Spleen (tissue), 11 donors: ENCODE measurements at regions not wholly inside any gene's neighbourhood (a gene's known extent, or its start where the extent isn't known, plus 50 kb on each side); places are given as distances from the start of the nearest gene placed in this dataset.

Experiments
- DNase-seq: peaks from one replicate; pipeline ENCODE4 v3.0.0-alpha.2; 2020
- H3K27ac ChIP-seq, 8 donors: fragments of 200-600 bp; sonication (generic) in 7 of 8; 1 replicate in 4 of 8; 2 replicates in 4 of 8; pipeline versions ENCODE4 v1.5.0 to v1.8.0; 2016 to 2021; ENCODE audit warnings: inconsistent platforms in 4 of 8, mild to moderate bottlenecking in 4 of 8, moderate library complexity in 1 of 8
- H3K27me3 ChIP-seq, 7 donors: fragments of 200-600 bp; sonication (generic) in 6 of 7; replicated peaks in 1 of 7; 1 replicate in 4 of 7; 2 replicates in 3 of 7; pipeline versions ENCODE4 v1.5.0 to v1.8.0; 2016 to 2021; ENCODE audit warnings: inconsistent platforms in 3 of 7, mild to moderate bottlenecking in 1 of 7
- H3K36me3 ChIP-seq, 6 donors: fragments of 200-600 bp; sonication (generic) in 5 of 6; 1 replicate in 4 of 6; 2 replicates in 2 of 6; pipeline versions ENCODE4 v1.5.0 to v1.8.0; 2016 to 2021; ENCODE audit warnings: inconsistent platforms in 2 of 6
- H3K4me1 ChIP-seq, 6 donors: fragments of 200-600 bp; sonication (generic) in 5 of 6; 1 replicate in 3 of 6; 2 replicates in 3 of 6; pipeline versions ENCODE4 v1.5.0 to v1.8.0; 2016 to 2021; ENCODE audit warnings: inconsistent platforms in 3 of 6
- H3K4me3 ChIP-seq, 8 donors: fragments of 200-600 bp; sonication (generic) in 7 of 8; 1 replicate in 4 of 8; 2 replicates in 4 of 8; pipeline versions ENCODE4 v1.5.0 to v1.8.0; 2016 to 2021; ENCODE audit warnings: inconsistent platforms in 4 of 8, mild to moderate bottlenecking in 4 of 8, moderate library complexity in 2 of 8
- H3K9me3 ChIP-seq, 8 donors: fragments of 200-600 bp; sonication (generic) in 7 of 8; 1 replicate in 4 of 8; 2 replicates in 4 of 8; pipeline versions ENCODE4 v1.5.0 to v1.8.0; 2016 to 2021; ENCODE audit warnings: inconsistent platforms in 4 of 8
- POLR2A ChIP-seq, 3 donors: fragments of 450-650 bp; IDR thresholded peaks; one replicate each; pipeline ENCODE4 v1.5.1; 2017; ENCODE audit warnings: antibody characterized with exemption in 3 of 3, mild to moderate bottlenecking in 1 of 3
- POLR2AphosphoS5 ChIP-seq, 3 donors: sonication (generic); formaldehyde crosslinking; IDR thresholded peaks; one replicate each; pipeline ENCODE4 v1.5.1; 2017; ENCODE audit warnings: antibody characterized with exemption in 3 of 3
- WGBS, 5 donors: extraction: QIAGEN DNeasy Blood & Tissue Kit in 3 of 5; methylation state at CpG; one replicate each; pipeline versions ENCODE4 v1.1.5 to v1.1.7; 2013 to 2018; 5-methylcytosine and 5-hydroxymethylcytosine counted together
- intact Hi-C: fragments of 100-400 bp; cut with DNase I; formaldehyde crosslinking; loops from one replicate; pipeline ENCODE4 v1.15.0; 2023; ENCODE audit warnings: low total_unique reads
- TF ChIP-seq, protein P1 (sequence below), 11 experiments: fragments of 200-600 bp in 7 of 11; fragments of 450-650 bp in 4 of 11; sonication (generic) in 4 of 11; IDR thresholded peaks in 8 of 11; conservative IDR thresholded peaks in 3 of 11; 1 replicate in 7 of 11; 2 replicates in 4 of 11; pipeline versions ENCODE4 v1.4.0 to v1.8.0; 2016 to 2021; ENCODE audit warnings: antibody characterized with exemption in 11 of 11, inconsistent platforms in 4 of 11, mild to moderate bottlenecking in 1 of 11
- donor health status: healthy with polysubstance abuse.
- donor health status: DM: no; HTN: no; CAD: no; lungs with moderate emphysema.
- donor health status: DM: no; HTN: no; CAD: no.
- donor health status: Bipolar disorder and iron deficiency.
- donor health status: healthy.
- donor health status: DM: no; HTN: no; CAD: no.
- donor health status: DM: yes; HTN: yes; CAD: no.

DNA sequence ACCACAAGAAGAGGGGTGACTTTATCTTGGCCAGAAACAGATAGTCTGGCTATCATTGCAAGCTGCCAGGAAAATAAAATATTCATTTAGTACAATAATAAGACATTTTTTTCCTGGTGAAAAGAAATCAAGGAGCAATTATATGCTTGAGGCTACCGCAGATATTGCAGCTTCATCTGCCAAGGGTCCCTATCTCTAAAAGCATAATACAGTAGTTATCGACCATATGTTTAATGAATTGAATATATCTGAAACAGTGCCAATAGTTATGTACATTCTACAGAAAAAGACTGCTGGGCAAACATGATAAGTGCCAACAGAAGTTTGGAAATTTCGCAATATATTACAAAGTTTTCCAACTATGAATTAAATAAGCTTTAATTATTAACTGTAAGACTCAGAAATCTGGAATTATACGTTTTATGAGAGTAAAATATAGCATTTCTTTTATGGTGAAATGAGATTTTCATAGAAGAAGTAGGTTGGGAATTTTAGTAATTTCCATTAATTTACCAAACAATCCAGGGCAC, 561.1 kb upstream of the ZP4 start:
- TF ChIP-seq POLR2A (IDR thresholded peaks at IDR 0.05) (no peak), POLR2AphosphoS5 (IDR thresholded peaks at IDR 0.05) (no peak)
- TF ChIP-seq, protein P1, sequence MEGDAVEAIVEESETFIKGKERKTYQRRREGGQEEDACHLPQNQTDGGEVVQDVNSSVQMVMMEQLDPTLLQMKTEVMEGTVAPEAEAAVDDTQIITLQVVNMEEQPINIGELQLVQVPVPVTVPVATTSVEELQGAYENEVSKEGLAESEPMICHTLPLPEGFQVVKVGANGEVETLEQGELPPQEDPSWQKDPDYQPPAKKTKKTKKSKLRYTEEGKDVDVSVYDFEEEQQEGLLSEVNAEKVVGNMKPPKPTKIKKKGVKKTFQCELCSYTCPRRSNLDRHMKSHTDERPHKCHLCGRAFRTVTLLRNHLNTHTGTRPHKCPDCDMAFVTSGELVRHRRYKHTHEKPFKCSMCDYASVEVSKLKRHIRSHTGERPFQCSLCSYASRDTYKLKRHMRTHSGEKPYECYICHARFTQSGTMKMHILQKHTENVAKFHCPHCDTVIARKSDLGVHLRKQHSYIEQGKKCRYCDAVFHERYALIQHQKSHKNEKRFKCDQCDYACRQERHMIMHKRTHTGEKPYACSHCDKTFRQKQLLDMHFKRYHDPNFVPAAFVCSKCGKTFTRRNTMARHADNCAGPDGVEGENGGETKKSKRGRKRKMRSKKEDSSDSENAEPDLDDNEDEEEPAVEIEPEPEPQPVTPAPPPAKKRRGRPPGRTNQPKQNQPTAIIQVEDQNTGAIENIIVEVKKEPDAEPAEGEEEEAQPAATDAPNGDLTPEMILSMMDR (IDR thresholded peaks at IDR 0.05 in 8 of 11, conservative IDR thresholded peaks at IDR 0.05 in 3 of 11): no peak

DNA sequence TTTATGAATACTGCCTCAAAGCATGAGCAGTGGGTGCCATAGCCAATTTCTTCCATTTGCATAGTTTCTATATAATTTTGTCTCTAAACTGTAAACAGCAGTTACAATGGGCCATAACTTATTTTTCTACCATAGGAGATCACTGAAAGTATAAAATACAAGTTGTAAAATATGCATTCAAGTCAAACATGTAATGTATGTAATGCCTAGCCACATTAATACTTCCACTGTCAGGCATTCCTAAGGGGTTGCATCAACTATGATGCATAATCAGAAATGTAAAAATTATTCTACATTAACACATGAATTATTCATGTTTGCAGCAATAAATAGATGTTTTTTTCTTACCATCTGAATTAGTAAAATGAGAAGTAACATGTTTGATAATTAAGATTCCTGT, 560.3 kb upstream of the ZP4 start:
- no peaks in the 10 kb centered on the region for H3K27me3 ChIP-seq
- no peaks in the 10 kb centered on the region for H3K36me3 ChIP-seq
- intact Hi-C loops: no loop called here
- no peak overlapping the region for H3K4me3 ChIP-seq
- no peak for TF ChIP-seq POLR2AphosphoS5 (IDR thresholded peaks at IDR 0.05)
- TF ChIP-seq POLR2A (IDR thresholded peaks at IDR 0.05): no peak
- TF ChIP-seq, protein P1 (IDR thresholded peaks at IDR 0.05 in 8 of 11, conservative IDR thresholded peaks at IDR 0.05 in 3 of 11): no peak
- DNase-seq: no peak
- peaks cover 0 to 3% (median 0%) of the 10 kb centered on the region in 8 donors for H3K9me3 ChIP-seq
- no peaks in the 10 kb centered on the region for H3K4me1 ChIP-seq
- no peak overlapping the region for H3K27ac ChIP-seq

More for the DNA sequence above, 561.1 kb upstream of the ZP4 start:
- H3K36me3 ChIP-seq: no peaks in the 10 kb centered on the region
- no peak for DNase-seq
- H3K4me1 ChIP-seq: no peaks in the 10 kb centered on the region
- H3K27me3 ChIP-seq: no peaks in the 10 kb centered on the region
- intact Hi-C loops: no loop called here
- H3K27ac ChIP-seq: no peak overlapping the region
- WGBS, 5 donors: 74 to 86% (median 78%) methylated on average over 4 of the region's 4 CpGs
- H3K9me3 ChIP-seq: peaks cover 0 to 3% (median 0%) of the 10 kb centered on the region in 8 donors
- H3K4me3 ChIP-seq: no peak overlapping the region

DNA sequence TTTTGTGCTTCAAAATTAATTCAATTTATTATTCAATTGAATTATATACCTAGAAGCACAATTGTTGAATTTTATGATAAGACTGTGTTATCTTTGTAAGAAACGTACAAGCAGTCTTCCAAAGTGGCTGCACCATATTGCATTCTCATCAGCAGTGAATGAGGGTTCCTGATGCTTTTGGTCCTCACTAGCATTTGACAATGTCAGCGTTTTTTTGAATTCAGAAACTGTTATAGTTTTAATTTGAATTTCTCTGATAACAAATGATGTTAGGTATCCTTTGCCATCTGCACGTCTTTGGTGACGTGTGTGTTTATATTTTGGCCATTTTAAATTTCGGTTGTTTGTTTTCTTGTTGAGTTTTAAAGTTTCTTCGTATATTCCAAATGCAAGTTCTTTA, 553.0 kb upstream of the ZP4 start:
- H3K27ac ChIP-seq: no peak overlapping the region
- WGBS, 5 donors: 70 to 92% (median 82%) methylated on average over 6 of the region's 6 CpGs
- TF ChIP-seq POLR2AphosphoS5 (IDR thresholded peaks at IDR 0.05): no peak
- no peak for TF ChIP-seq POLR2A (IDR thresholded peaks at IDR 0.05)
- TF ChIP-seq, protein P1 (IDR thresholded peaks at IDR 0.05 in 8 of 11, conservative IDR thresholded peaks at IDR 0.05 in 3 of 11): no peak
- intact Hi-C loops: no loop called here
- peaks cover 0 to 16% (median 9%) of the 10 kb centered on the region in 8 donors for H3K9me3 ChIP-seq
- H3K4me3 ChIP-seq: no peak overlapping the region
- no peaks in the 10 kb centered on the region for H3K27me3 ChIP-seq
- H3K36me3 ChIP-seq: no peaks in the 10 kb centered on the region
- no peak for DNase-seq
- H3K4me1 ChIP-seq: no peaks in the 10 kb centered on the region

DNA sequence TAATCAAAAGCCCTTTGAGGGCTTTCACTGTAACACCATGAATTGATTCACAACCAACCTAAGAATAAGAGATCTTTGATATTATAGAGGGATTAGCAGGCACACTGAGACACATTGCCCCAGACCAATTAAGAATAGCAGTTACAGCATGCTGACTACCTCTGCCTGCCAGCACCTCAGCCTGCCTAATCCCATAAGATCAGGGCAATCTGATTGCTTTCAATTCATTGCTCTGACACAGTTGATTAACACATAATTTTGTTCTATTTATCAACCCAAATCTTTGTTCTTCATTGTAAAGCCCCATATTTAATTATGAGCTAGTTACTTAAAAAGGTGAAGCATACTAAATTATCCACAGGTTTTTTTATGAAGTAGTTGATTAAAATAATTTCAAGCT, 548.8 kb upstream of the ZP4 start:
- Histone ChIP-seq H3K36me3 (no peaks in the 10 kb centered on the region), H3K9me3 (peaks cover 0 to 11% (median 3%) of the 10 kb centered on the region in 8 donors), H3K4me3 (no peak overlapping the region), H3K4me1 (no peaks in the 10 kb centered on the region), H3K27ac (no peak overlapping the region), H3K27me3 (no peaks in the 10 kb centered on the region)
- DNase-seq: no peak
- TF ChIP-seq, protein P1 (IDR thresholded peaks at IDR 0.05 in 8 of 11, conservative IDR thresholded peaks at IDR 0.05 in 3 of 11): no peak
- TF ChIP-seq POLR2AphosphoS5 (IDR thresholded peaks at IDR 0.05) (no peak), POLR2A (IDR thresholded peaks at IDR 0.05) (no peak)
- intact Hi-C loops: no loop called here
